GM19467 (cell line): ENCODE measurements at regions not wholly inside any gene's neighbourhood (a gene's known extent, or its start where the extent isn't known, plus 50 kb on each side); places are given as distances from the start of the nearest gene placed in this dataset.
"Not testable (repeated sequence)": the region's sequence is repeated elsewhere in the genome, so short reads cannot be mapped to it uniquely, and the experiment has no call there.

Experiments
- ATAC-seq: cut with Tn5 transposase; IDR thresholded peaks from one replicate; pipeline ENCODE4 v1.9.1; 2021; ENCODE audit warnings: mild to moderate bottlenecking, moderate library complexity; ENCODE audit not compliant: unreplicated experiment

DNA sequence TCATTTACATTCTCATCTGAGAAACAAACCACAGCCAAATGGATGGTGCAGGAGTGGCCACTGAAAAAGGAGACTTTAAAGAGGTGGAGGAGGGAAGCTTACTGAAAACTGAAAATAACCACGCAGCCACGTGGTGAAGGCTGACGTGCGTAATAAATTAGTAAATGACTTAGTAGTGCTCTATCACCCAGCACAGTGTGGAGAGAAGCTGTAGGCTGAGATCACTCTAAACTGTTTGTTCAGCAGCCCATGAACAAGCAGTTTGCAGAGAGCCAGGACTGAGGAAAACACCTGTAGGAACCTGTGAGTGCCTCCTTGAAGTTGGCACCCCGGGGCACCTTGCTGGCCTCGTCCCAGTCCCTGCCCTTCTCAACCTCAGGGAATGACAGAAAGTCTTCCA lies 193.0 kb downstream of the TXNL1 start:
- no peak for ATAC-seq

- no peak for ATAC-seq
Observed at GRCh38 chr18:56444201-56444600, 194.2 kb downstream of the TXNL1 start.

DNA sequence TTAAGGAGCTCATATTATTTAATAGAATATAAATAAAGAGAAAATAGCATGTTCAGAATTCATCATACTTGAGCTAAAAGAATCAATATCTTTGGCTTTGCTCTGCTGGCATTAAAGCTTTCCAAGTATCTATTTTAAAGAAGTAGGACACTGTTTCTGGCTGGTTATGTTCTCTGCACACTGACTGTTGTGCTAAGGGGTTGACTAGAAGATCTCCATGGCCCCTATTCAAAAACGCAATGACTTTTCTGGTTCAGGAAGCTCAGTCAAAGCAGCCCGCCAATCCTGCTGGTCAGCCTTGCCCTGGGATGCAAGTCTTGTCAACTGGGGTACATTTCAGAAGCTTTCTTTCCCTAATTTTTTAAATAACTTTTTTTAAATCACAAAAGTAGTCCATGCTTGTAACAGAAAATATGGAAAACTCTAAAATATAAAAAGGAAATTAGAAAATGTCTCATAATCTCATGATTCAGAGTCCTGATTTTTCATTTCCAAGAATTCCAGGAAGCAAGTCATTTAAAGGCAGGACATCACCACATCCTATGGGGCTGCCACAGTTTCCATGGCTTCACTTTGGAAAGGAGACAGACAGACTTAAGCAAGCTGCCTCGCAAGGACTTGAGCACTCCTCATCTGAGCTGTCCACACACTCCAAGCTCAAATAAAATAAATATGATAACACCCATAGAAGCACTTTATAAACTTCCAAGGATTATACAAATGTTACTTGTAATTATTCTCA lies 195.1 kb downstream of the TXNL1 start:
- ATAC-seq, result no peak

GRCh38 chr18:56438480-56438879 lies 199.9 kb downstream of the TXNL1 start:
- ATAC-seq, result not testable (repeated sequence)

DNA sequence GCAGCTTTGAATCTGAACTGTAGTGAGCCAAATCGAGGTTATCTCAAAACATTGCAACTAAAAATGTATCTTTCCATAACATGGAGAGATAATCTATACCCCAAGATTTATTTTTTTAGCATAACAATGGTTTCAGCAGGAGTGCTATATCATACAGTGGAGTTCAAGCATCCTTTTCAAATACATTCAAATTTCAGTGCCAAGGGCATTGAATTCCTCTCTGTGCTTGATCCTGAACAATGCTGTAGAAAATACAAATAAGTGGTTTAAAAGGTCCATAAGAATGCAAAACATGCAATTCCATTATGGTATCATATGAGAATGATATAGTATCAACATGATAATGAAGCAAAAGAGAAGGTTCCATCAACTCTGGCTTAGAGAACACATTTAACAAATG lies 201.7 kb downstream of the TXNL1 start:
- ATAC-seq, result no peak

- ATAC-seq, result no peak
Observed at GRCh38 chr18:56433919-56434318, 204.5 kb downstream of the TXNL1 start.

- no peak for ATAC-seq
Observed at GRCh38 chr18:56431551-56431950, 206.8 kb downstream of the TXNL1 start.

GRCh38 chr18:56423626-56424025 lies 214.8 kb downstream of the TXNL1 start:
- no peak for ATAC-seq

- no peak for ATAC-seq
Observed at GRCh38 chr18:56421647-56422046, 216.7 kb downstream of the TXNL1 start.

DNA sequence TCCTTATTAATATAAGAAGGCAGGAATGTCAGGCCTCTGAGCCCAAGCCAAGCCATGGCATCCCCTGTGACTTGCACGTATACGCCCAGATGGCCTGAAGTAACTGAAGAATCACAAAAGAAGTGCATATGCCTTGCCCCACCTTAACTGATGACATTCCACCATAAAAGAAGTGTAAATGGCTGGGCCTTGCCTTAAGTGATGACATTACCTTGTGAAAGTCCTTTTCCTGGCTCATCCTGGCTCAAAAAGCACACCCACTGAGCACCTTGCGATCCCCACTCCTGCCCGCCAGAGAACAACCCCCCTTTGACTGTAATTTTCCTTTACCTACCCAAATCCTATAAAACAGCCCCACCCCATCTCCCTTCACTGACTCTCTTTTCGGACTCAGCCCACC lies 217.5 kb downstream of the TXNL1 start:
- not testable (repeated sequence) for ATAC-seq

GRCh38 chr18:56414357-56414756 lies 224.0 kb downstream of the TXNL1 start:
- no peak for ATAC-seq

- no peak for ATAC-seq
Observed at GRCh38 chr18:56413862-56414261, 224.5 kb downstream of the TXNL1 start.

- no peak for ATAC-seq
Observed at GRCh38 chr18:56412951-56413350, 225.4 kb downstream of the TXNL1 start.

- ATAC-seq, result no peak
Observed at GRCh38 chr18:56409736-56410135, 228.7 kb downstream of the TXNL1 start.

- no peak for ATAC-seq
Observed at GRCh38 chr18:56407646-56408180, 230.7 kb downstream of the TXNL1 start.

GRCh38 chr18:56402872-56403516 lies 235.4 kb downstream of the TXNL1 start:
- ATAC-seq, result no peak

GRCh38 chr18:56393870-56394269 lies 244.5 kb downstream of the TXNL1 start:
- no peak for ATAC-seq

DNA sequence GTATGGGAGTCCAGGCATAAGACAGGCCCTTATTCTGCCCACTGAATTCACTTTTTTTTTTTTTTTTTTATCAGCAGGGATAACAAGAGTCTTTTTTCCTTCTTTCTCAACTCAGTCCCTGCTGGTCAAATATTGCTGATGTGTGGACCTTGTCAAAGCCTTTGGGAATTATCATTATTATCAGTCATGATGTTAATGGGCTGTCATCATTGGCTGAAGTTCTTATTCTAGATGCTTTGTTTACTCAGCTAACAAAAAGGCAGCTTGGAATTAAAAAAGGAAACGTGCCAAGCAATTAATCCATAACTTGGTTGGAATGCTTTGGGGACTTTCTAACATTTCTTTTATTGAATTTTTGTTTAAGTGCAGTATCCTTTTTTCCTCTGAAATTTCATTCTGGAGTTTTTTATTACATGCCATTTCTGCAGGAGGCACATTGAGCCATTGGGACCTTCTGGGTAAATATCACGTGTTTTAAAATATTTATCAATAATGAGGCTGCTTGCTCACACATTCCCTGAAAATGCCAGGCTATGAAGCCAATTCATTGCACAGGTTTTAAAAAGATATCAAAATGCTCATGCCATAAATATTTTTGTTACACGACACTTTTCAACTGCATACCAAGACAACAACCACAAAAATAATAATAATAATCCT lies 246.3 kb downstream of the TXNL1 start:
- ATAC-seq, result no peak

GRCh38 chr18:56390626-56391025 lies 247.8 kb downstream of the TXNL1 start:
- no peak for ATAC-seq

DNA sequence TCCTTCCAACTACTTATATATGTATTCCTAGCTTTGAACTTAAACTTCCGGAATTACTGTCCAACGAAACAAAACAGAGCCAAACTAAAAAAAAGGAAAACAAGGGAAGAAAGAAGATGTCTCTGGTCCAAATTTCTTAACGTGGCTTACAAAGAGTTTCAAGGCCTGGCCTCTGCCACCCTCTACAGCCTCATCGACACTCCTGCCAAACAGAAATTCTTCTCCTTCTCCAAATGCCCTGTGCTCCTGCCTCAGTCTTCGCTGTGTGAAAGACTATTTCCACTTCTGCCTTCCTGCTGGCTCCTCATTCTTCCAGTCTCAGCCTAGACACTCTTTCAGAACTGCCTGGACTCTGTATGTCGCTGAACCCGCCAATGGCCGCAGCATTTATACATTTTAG lies 249.2 kb downstream of the TXNL1 start:
- no peak for ATAC-seq

- no peak for ATAC-seq
Observed at GRCh38 chr18:56388571-56388970, 249.8 kb downstream of the TXNL1 start.

DNA sequence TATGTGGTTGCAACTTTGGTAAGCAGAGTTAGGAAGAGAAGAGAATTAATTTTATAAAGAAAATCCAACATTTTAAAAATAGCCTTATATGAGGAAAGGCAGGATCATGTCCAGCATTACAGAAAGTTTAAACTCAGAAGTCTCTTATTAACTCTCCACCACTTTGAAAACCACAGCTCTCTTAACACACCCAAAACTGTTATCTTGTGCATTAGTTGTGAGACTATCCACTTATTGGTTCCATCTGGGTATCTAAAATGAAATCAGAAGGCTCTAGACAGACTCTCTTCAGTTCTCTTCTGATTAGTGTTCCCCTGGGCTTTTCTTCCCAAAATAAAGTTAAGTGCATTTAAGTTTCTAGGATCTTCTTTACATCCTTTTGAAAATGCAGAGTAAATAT lies 251.5 kb downstream of the TXNL1 start:
- ATAC-seq, result no peak
